HG02840 (cell line): ENCODE measurements at regions not wholly inside any gene's neighbourhood (a gene's known extent, or its start where the extent isn't known, plus 50 kb on each side); places are given as distances from the start of the nearest gene placed in this dataset.

Source experiments
- ATAC-seq: cut with Tn5 transposase; IDR thresholded peaks from one replicate; pipeline ENCODE4 v1.9.1; 2021; ENCODE audit warnings: mild to moderate bottlenecking, moderate library complexity, moderate number of reproducible peaks; ENCODE audit not compliant: unreplicated experiment, low FRiP score

- no peak for ATAC-seq
These were observed 139.9 kb upstream of the PCDH9 start for GRCh38 chr13:67369895-67370660.

- ATAC-seq: no peak
These were observed 137.3 kb upstream of the PCDH9 start for GRCh38 chr13:67367399-67367798.

GRCh38 chr13:67366533-67366932 lies 136.4 kb upstream of the PCDH9 start:
- no peak for ATAC-seq

GRCh38 chr13:67355812-67356476 lies 125.8 kb upstream of the PCDH9 start:
- ATAC-seq: no peak

- ATAC-seq: no peak
These were observed 123.8 kb upstream of the PCDH9 start for GRCh38 chr13:67353941-67354340.

- ATAC-seq: no peak
These were observed 122.9 kb upstream of the PCDH9 start for GRCh38 chr13:67353031-67353430.

- ATAC-seq: no peak
These were observed 121.8 kb upstream of the PCDH9 start for GRCh38 chr13:67351909-67352308.

GRCh38 chr13:67351114-67351513 lies 121.0 kb upstream of the PCDH9 start:
- ATAC-seq: no peak

GRCh38 chr13:67343777-67344176 lies 113.6 kb upstream of the PCDH9 start:
- ATAC-seq: no peak

- no peak for ATAC-seq
These were observed 111.3 kb upstream of the PCDH9 start for GRCh38 chr13:67341406-67341805.

- ATAC-seq: no peak
These were observed 100.0 kb upstream of the PCDH9 start for GRCh38 chr13:67330149-67330548.

GRCh38 chr13:67328895-67329294 lies 98.8 kb upstream of the PCDH9 start:
- no peak for ATAC-seq

GRCh38 chr13:67318860-67319259 lies 88.7 kb upstream of the PCDH9 start:
- no peak for ATAC-seq

- no peak for ATAC-seq
These were observed 88.3 kb upstream of the PCDH9 start for GRCh38 chr13:67318398-67318797.

GRCh38 chr13:67314405-67314804 lies 84.3 kb upstream of the PCDH9 start:
- ATAC-seq: no peak

GRCh38 chr13:67308004-67308772 lies 78.1 kb upstream of the PCDH9 start:
- ATAC-seq: no peak

- no peak for ATAC-seq
These were observed 76.6 kb upstream of the PCDH9 start for GRCh38 chr13:67306742-67307141.

GRCh38 chr13:67303661-67304333 lies 73.7 kb upstream of the PCDH9 start:
- ATAC-seq: no peak

- ATAC-seq: no peak
These were observed 69.6 kb upstream of the PCDH9 start for GRCh38 chr13:67299751-67300150.

- ATAC-seq: no peak
These were observed 69.0 kb upstream of the PCDH9 start for GRCh38 chr13:67299072-67299635.
